Hippocampal formation (tissue), 2 donors: ENCODE measurements at regions not wholly inside any gene's neighbourhood (a gene's known extent, or its start where the extent isn't known, plus 50 kb on each side); places are given as distances from the start of the nearest gene placed in this dataset.
"Not testable (repeated sequence)": the region's sequence is repeated elsewhere in the genome, so short reads cannot be mapped to it uniquely, and the experiment has no call there.

Experiments
- DNase-seq, 2 donors: peaks; one replicate each; lab custom pipeline; 2025; lab: John Stamatoyannopoulos, UW

DNA sequence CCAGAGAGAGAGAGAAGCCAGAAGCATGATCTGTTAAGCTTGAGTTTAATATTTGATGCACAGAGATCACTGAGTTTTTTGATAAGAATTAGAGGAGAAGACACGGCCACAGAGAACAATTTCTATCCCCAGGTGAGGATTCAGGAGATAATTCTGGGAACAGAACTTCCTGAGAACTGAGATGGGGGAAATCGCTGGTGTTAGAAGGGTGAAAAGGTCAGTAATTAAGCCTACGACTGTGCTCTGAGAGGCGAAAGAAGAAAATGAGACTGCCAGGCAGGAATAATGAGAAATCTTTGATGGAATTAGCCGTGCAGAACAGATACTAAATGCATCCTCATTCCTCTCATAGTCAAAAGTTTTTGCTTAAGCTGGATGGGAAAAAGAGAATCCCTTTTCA, 61.9 kb upstream of the EEF2KMT start:
- not testable (repeated sequence) for DNase-seq

GRCh38 chr16:5158494-5158893, 60.9 kb upstream of the EEF2KMT start:
- DNase-seq = no peak

DNA sequence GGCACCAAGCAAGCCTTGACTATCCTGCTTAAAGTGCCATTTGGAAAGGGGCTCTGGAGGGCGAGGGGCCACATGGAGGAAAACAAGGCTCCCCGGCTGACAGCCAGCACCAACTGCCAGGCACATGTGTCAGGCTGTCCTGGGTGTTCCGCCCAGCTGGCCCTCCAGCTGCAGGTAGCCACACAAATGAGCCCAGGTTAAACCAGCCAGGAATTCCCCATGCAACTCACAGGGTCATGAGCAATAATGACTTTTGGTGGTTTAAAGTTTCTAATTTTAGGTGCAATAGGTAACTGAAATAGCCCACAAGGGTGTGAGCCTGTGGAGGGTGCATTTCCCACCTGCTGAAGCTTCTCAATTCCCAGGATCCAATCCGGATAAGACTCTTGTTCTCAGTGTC, 58.9 kb upstream of the EEF2KMT start:
- not testable (repeated sequence) for DNase-seq

DNA sequence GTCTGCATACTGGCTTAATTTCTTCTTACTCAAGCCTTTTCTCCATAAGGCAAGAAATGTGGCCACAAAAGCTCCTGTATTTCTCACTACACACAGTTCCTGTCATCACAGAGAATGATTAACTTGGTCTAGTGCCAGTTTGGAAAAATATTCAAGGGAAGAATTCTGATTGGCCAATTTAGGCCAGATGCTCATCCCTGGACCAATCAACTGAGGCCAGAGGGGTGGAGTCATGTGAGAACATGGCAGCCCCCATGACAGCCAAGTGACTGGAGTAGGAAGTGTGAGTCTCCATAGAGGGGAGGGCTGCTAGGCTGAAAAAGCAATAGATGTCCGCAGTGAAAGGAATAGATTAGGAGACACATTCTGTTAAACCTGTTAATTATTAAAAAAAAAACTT, 56.4 kb upstream of the EEF2KMT start:
- not testable (repeated sequence) for DNase-seq

DNA sequence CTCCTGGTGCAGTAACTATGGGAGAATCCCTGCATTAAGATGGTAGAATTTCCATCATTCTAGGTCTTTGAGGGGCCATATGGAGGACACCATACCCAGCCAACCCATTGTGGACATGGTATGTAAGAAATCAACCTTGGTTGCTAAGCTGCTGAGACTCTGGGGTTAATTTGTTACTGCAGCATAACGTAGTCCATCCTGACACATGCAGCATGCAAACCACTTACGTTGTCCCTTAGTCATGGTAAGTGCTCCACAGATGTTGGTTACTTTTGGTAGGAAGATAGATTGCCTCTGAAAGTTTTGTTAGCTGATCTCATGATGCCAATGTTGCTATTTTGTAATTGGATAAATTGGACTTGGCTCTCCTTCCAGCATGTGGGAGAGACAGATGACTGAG, 53.8 kb upstream of the EEF2KMT start:
- DNase-seq = not testable (repeated sequence)
